ENCODE measurements at regions not wholly inside any gene's neighbourhood (a gene's known extent, or its start where the extent isn't known, plus 50 kb on each side); places are given as distances from the start of the nearest gene placed in this dataset.

DNA sequence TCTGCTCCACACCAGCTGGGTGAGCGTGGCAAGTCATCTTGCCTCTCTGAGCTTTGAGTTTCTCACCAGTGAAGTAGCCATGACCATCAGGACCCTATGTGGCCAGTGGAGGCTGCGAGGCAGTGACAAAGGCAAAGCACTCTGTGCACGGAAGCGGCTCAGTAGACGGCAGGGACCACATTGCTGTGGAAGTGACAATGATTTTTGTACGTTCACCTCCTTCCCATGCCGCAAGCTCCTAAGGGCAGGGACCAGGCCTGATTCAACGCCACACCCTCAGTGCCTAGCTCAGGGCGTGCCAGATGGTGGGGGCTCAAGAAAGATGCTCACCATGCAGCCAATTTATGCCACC is 210.5 kb downstream of the MATN1 start:
- no peak for DNase-seq

DNA sequence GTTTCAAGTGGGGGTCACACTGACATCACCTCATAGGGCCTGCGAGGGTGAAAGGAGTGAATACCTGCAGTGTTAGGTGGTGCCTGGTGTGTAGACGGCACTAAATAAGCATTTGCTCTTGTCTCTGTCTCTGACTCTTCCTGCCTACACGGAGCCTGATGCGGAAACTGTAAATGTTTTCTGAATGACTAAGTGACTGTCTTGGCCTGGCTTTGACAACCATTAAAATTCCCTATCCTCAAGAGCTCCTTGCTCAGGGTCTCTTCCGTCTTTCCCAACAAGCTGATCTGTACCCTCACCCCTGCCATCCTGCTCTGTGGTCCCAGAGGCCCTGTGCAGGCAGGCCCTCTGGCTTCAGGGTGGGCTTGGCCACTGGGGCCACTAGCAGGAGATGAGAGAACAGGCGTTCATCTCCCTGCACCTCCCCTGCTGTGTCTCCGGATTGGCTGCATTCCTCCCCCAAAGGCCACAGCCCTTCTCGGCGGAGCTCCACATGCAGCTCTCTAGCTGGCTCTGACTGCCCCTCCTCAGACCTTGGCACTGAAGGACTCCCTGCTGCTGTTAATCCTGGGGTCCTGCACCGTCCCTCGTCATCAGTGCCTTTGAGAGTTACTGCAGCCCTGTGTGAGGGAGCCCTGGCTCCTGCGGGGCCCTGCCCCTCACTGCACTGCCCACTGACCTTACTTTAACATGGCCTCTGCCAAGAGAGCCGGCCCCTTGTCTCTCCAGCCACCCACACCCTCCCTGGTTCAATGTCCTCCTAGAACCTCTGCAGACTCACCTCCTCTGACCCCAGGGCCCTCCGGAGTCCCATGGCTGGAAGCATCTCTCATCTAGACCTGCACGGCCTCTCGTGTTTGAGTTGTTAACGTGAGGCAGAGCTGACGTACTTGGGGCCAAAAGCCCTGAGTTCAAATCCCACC is 211.1 kb downstream of the MATN1 start:
- peak; percentile 84 for DNase-seq

DNA sequence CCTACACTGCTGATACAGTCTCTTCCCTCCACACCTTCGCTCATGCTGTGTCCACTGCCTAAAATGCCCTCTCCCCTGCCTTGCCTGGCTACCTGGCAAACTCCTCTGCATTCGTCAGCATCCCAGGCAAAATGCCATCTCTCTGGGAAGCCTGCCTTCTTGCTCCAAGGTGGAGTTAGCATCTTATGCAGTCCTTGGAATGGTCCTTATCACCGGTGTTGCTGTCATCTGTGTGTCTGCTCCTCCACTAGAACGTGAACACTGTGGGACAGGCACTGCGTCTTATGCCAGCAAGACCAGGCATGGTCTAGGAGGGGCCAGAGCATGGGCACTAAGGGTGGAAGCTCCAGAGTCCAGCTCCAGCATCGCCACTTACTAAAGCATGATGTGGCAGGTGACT is 211.8 kb downstream of the MATN1 start:
- DNase-seq, result no peak

DNA sequence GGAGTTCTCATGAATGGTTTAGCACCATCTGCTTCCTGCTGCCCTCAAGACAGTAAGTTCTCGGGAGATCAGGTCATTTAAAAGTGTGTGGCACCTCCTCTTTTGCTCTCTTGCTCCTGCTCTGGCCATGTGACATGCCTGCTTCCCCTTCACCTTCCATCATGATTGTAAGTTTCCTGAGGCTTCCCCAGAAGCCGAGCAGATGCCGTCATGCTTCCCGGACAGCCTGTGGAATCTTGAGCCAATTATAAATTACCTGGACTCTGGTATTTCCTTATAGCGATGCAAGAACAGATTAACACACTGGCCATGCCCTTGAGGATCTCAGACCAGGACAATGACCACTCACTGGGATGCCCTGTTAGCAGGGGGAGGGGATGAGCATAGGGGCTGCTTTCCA is 212.3 kb downstream of the MATN1 start:
- peak; percentile 25 for DNase-seq

DNA sequence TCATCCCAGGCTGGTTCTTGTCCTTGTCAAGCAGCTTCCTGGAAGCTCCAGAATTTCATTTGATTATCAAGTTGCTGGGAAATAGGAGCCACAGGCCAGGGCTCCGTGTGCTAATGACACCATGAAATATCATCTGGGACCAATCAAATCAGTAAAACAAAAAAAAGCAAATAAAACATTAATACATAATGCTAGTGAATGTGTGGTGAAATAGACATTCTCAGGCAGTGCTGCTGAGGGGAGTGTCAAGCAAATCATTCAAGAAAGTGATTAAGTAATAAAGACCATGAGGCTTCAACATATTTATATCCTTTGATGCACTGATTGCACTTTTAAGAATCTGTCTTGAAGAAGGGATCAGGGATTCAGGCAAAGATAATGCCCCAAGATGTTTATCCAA is 213.7 kb downstream of the MATN1 start:
- DNase-seq, result no peak

DNA sequence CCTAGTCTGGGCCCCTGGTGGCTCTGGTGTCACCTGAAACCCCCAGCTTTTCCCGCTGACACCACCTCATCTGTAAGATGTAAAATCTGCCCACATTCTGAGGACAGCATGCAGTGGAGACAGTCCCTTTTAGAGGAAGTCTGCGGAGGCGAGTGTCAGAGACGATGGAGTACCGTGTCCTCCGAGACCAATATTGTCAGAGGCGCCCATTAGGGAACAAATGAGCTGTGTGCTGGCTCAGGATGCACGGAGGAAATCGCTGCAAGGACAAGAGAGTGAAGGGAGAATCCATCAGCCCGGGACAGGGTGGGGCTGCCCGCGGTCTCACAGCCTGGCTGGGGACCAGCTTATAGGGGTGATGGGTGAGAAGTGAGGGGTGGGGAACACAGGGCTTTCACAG is 214.8 kb downstream of the MATN1 start:
- DNase-seq, result no peak

DNA sequence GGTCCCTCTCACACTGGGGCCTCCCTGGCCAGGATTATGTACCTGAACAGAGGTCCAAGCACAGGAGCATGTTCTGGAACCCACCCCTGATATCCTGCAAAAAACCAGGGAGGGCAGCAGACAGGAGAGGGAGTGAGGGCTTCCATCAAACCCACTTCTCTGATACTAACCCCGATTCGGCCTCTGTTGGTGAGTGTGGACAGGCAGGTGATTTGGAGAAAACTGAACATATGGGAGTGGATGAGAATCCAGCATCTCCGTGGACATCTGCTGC is 215.3 kb downstream of the MATN1 start:
- DNase-seq, result no peak

DNA sequence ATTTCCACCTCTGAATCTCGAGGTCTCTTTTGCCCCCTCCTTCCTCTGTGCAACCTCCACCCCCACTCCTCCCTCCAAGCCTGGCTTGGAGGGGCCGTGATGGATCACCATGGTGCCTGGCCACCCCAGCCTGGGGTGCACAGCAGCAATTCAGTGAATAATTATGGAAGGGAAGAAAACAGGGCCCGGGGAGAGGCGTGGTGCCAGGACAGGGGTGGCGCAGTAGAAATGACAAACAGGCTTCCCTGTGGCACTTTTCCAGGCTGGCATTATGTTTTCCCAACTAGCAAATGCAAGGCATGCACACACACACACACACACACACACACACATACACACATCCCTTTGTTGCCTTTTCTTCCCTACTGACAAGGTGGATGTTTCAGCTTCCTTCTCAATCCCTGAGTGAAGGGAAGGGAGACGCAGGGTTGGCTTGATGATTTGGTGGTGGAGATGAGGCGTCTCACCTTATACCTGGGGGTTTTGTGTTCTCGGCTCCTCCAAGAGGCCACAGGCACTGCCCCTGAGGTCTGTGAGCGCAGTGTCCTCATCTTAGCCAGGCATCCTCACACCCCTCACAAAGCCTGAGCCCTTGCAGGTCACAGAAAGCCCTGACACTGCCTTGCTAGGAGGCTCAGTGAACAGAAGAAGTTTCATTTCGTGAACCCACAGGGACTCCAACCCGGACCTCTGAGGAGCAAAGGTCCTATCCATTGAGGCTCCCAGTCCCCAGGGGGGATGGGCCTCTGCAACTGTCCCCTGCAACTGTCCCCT is 215.8 kb downstream of the MATN1 start:
- DNase-seq, result no peak

DNA sequence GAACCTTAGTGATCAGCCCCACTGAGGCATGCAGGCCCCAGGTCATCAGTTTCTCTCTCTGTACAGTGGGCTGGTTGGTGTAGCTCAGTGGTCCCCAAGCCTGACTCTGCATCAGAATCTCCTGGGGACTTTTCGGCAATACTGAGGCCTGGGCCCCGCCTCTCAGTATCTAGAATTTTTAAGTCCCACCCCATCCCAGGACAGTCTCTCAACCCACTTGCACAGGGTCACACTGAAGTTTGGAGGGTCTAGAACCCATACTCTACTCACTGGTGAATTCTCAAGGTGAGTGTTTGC is 216.4 kb downstream of the MATN1 start:
- no peak for DNase-seq

DNA sequence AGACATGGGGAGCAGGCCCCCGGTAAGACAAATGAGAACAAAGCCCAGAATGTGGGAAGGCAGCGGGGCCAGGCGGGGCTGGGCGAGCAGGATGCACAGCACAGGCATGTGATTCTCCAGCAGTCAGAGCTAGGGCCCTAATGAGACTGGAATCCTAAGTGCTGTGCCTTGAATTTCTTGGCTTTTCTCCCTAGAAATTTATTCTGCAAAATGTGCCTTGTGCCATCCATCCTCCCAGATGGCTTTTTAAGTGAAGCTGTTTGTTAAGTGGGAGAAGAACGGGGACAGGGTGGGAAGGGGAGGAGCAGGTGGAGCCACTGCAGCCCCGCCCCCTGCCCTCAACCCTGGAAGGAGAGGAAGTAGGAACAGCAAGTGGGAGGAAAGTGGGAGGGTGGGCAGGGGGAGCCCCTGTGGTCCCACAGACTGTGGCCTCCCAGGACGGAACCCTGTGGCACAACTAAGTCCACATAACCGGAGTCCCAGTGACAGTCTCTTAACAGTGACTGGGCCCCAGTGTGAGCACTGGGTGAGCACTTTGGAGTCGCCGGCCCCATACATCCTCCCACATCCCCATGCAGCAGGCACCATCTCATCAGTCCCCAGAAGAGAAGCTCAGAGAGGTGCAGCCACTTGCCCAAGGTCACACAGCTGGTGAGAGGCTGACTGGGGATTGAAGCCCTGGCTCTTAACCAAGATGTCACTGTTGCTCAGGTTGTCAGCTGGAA is 216.9 kb downstream of the MATN1 start:
- DNase-seq, result peak; percentile 39

DNA sequence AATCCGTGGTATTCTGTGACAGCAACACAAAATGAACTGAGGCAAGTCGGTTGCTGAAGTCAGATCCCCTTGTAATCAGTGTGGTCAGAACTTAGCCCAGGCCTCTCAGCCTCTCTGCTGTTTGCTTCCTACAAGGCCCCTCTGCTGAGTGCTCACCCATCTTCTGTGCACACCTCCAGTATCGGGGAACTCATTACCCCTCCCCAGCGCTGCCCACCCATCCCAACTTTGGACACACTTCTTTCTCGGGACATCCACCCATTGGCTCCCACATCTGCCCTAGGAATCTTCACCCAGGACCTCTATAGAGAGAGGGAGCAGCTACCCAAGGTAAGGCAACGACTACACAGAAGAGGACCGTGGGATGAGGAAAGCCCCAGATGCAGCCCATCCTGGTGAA is 217.5 kb downstream of the MATN1 start:
- no peak for DNase-seq

DNA sequence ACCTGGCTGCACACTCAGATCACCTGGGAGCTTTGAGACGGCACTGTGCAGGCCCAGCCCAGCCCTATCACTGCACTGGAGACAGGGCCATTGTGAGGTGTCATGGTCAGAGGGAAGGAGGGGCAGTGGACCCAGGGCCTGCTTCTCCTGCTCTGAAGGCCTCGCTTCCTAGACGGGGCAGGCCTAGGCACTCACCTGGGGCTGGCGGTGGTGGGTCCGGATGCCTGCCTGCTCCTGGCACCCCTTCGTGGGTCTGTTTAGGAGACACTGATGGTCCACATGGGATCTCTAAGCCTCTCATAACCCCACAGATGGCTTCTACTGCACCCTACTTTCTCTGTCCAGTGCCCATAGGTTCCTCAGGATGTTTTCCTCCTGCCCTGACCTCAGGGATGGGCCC is 230.9 kb downstream of the MATN1 start:
- DNase-seq, result no peak

DNA sequence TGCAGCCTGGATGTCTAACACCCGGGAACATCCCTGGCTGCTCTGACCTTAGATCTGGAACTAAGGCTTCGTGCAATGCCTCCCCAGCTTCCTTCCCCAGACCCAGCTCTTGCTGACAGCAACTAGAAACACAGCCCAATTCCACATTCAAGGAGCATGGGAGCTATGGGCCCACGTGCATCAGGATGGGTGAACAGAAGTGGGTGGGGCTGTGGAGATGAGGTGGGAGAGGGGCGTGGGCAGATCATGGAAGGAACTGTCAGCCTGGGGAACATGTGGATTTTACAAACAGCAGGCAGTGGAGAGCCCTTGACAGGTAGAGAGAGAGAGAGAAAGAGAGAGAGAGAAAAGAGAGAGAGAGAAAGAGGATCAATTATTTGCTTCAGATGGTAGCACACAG is 231.6 kb downstream of the MATN1 start:
- DNase-seq, result no peak

DNA sequence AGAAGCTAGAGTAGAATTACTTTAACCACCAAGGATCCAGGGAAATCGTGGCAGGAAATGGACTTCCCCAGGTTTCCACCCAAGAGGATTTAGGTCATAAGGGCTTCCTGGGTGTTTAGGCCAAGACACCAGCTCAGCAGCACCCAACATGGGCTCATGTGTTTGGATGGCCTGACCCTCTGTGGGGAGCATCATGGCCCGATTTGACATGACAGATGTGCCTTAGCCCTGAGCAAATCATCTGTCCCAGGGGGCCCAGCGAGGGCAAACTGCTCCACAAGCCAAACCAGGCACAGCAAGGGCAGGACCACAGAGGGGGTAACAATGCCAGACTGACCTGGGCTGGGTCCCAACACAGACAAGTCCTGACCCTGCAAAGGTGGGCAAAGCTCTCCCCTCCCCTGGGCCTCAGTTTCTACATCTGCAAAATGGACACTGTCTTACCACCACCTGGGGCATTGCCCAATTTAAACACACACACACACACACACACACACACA is 232.8 kb downstream of the MATN1 start:
- DNase-seq, result no peak

DNA sequence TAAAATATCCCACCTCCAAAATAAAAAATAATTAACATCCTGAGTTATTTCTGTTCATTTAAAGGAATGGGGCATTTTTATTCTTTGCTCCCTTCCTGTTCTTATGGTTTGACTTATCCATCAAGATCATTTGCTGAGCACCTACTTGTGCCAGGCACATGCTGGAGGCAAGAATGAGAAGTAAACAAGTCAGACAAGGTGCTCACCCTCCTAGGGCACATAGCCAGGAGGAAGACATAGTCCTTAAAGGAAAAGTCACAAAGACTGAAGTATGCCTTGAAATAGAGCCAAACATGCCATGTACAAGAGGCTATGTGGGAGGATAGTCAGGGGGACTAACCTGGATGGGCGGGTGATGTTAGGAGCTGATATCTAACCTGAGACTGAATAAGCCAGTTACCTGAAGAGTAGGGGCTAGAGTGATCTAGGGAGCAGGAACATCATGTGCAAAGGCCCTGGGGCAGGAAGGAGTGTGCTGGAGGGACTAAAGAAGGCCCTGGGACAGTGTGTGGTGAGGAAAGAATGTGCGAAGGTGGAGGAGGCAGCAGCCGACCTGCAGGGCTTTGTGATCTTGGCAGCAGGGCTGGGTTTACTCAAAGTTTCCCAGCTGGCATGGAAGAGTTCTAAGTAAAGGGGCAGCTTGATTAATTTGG is 233.5 kb downstream of the MATN1 start:
- no peak for DNase-seq

DNA sequence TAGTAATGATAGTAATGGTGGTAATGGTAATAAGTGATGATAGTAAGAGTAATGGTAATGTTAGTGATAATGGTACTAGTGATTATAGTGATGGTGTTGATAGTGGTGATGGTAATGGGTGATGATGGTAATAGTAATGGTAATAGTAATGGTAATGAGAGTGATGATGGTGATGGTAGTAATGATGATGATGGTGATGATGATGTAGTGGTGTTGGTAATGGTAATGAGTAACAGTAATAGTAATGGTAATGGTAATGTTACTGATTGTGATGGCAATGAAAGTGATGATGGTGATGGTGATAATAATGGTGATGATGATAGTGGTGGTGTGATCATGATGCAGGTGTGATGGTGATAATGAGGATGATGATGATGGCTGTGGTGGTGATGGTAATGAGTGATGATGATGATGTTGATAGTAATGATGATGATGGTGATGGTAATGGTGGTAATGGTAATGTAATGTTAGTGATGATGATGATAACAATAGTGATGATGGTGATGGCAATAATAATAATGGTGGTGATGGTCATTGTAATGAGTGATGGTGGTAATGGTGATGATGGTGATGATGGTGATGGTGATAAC is 235.0 kb downstream of the MATN1 start:
- no peak for DNase-seq

DNA sequence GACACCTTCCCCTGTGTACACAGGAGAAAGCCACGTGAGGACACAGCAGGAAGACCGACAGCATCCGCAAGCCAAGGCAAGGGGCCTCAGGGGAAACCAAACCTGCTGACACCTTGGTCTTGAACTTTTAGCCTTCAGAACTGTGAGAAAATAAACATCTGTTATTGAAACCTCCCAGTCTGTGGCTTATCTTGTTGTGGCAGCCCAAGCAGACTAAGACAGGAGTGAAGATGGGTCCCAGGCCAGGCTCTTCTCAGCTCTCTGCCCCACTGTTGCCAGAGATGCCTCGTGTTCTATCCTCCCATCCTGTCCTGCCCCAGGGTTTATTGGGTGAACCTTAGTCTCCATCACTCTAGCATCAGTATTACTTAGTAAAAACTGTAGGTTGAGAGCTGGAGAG is 236.3 kb downstream of the MATN1 start:
- no peak for DNase-seq

DNA sequence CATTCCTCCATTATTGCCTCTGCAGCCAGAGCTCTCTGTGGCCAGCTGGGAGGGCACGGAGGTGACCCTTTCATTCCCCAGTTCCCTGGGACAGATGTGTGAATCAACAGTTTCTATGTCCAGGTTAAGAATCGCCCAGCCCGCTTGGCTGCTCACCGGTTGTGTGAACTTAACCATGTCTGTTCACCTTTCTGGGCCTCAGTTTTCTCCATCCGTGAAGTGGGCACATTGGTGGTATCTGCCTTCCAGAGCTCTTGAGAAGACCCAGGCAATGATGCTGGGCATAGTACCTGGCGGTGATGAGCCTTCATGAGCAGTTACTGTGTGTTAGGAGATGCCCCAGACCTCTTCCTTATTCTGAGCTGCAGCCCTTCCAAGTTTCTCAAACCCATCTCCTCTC is 238.3 kb downstream of the MATN1 start:
- DNase-seq, result no peak

DNA sequence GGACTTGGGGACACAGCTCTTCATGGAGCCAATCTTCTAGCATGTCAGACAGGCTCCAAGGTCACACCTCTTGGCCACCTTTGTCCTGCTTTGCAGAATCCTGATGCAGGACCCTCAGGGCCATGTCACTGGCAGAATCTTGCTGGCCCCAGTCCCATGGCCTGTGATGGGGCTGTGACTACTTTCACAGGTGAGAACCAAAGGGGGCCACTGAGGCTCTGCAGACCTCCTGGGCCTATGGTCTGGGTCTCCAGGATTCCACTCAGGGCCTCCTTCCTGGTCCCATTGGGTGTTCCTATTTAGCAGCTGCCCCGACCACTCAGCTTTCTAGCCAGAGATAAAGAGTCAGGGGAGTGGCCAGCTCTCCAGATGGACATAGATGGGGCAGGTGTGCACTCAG is 238.7 kb downstream of the MATN1 start:
- DNase-seq, result no peak

DNA sequence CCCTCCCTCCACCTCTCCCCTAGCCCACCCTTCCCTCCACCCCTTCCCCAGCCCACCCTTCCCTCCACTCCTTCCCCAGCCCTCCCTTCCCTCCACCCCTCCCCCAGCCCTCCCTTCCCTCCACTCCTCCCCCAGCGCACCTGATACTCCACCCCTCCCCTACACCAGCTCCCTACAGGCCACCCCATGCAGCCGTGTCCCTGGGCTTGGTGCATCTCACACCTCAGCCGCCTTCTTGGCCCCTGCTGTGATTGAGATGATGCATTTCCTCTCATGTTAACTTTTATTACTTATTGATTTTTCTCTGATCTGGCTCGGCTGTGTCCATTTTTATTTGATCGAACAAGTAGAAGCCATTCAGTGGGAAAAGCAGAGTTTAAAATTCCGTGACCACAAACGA is 243.8 kb downstream of the MATN1 start:
- DNase-seq, result no peak

DNA sequence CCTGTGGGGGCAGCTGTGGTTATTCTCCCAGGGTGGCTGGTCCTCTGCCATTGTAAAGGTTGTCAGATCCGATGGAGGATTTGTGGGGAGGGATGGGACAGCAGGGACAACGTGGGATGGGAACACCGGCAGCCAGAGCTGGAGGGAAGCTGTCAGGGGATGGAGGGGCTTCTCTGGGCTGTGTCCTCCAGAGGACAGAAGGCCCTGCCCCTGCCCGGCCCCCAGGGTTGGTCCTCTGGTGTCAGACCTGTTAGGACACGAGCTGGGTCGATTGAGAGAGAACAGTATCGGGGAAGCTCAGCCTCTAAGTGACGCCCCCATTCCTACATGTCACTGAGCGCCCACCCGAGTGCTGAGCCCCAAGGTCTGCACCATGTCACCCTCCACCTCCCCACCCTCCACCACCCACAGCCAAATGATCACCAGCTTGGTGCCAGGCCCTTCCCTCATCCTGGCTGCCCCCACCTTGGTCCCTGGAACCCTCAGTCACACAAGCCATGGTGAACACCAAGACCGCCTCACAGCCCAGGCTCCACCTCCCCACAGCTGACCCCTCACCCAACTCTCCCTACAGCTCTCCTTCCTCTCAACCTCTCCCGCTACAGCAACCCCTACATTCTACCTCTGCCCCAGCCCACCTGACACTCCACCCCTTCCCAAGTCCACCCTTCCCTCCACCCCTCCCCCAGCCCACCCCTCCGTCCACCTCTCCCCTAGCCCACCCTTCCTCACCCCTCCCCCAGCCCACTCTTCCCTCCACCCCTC is 244.4 kb downstream of the MATN1 start:
- DNase-seq, result no peak

DNA sequence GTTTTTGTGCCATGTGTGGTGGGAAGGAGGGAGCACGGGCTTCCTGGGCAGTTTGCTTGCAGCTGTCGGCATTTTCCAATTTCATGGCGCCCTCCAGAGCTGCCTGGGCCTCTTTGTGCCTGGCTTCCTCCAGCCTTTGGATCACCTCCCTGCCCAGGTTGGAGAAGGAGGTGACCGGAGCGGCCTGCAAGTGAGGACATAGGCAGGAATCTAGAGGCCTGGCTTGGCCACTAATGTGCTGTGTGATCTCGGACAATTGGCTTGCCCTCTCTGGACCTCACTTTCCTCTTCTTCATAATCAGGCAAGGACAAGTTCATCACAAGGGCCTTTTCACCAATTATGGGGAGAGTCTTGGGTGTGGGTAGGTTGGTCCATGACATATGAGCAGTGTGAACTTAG is 245.1 kb downstream of the MATN1 start:
- no peak for DNase-seq

All from islet precursor cell (in vitro differentiated cells).